Hepatocyte (in vitro differentiated cells): ENCODE measurements at regions not wholly inside any gene's neighbourhood (a gene's known extent, or its start where the extent isn't known, plus 50 kb on each side); places are given as distances from the start of the nearest gene placed in this dataset.

Source experiments
- CTCF ChIP-seq: fragments of 200-600 bp; sonication (generic); IDR thresholded peaks from 2 replicates; pipeline ENCODE4 v1.5.1; 2016; ENCODE audit warnings: antibody characterized with exemption, mild to moderate bottlenecking; ENCODE audit not compliant: poor library complexity
- EZH2phosphoT487 ChIP-seq: fragments of 200-600 bp; sonication (generic); IDR thresholded peaks from one replicate; pipeline ENCODE4 v1.6.1; 2018; ENCODE audit warnings: antibody characterized with exemption, mild to moderate bottlenecking, low read depth, moderate library complexity; ENCODE audit not compliant: unreplicated experiment, severe bottlenecking

- TF ChIP-seq CTCF (no peak), EZH2phosphoT487 (no peak)
Measured at GRCh38 chr3:117666812-117667211, 957.2 kb downstream of the TUSC7 start.
